ENCODE measurements at regions not wholly inside any gene's neighbourhood (a gene's known extent, or its start where the extent isn't known, plus 50 kb on each side); places are given as distances from the start of the nearest gene placed in this dataset.

- TF ChIP-seq CTCF (IDR thresholded peaks at IDR 0.05) (no peak), POLR2A (IDR thresholded peaks at IDR 0.05) (no peak), EP300 (IDR thresholded peaks at IDR 0.05) (no peak)
Measured at GRCh38 chr9:108331596-108331995, 524.2 kb downstream of the ACTL7B start.
